SKM-1 treated with dmso at 0.1 percent for 144 hours (cell line): ENCODE measurements at regions not wholly inside any gene's neighbourhood (a gene's known extent, or its start where the extent isn't known, plus 50 kb on each side); places are given as distances from the start of the nearest gene placed in this dataset.
A peak's percentile ranks its signal among the peaks of the same experiment; 100 is the strongest.

Experiments
- DNase-seq: peaks from one replicate; lab custom pipeline; 2025; ENCODE audit not compliant: unreplicated experiment; lab: John Stamatoyannopoulos, UW

GRCh38 chr12:63090716-63091115 is 60.3 kb downstream of the AVPR1A start:
- DNase-seq, result no peak

GRCh38 chr12:63086149-63086915 is 64.7 kb downstream of the AVPR1A start:
- DNase-seq, result no peak

GRCh38 chr12:63085120-63085519 is 65.9 kb downstream of the AVPR1A start:
- DNase-seq, result no peak

GRCh38 chr12:63084501-63084900 is 66.5 kb downstream of the AVPR1A start:
- DNase-seq, result no peak

GRCh38 chr12:63083046-63083445 is 68.0 kb downstream of the AVPR1A start:
- no peak for DNase-seq

- DNase-seq, result no peak
These were observed 71.1 kb downstream of the AVPR1A start for GRCh38 chr12:63079791-63080502.

- no peak for DNase-seq
These were observed 72.1 kb downstream of the AVPR1A start for GRCh38 chr12:63078906-63079305.

- no peak for DNase-seq
These were observed 75.5 kb downstream of the AVPR1A start for GRCh38 chr12:63075376-63076060.

- DNase-seq, result no peak
These were observed 80.3 kb downstream of the AVPR1A start for GRCh38 chr12:63070709-63071108.

GRCh38 chr12:63069860-63070617 is 81.0 kb downstream of the AVPR1A start:
- DNase-seq, result no peak

- peak; percentile 4 for DNase-seq
These were observed 82.1 kb downstream of the AVPR1A start for GRCh38 chr12:63068857-63069442.

GRCh38 chr12:63066782-63067181 is 84.2 kb downstream of the AVPR1A start:
- DNase-seq, result no peak

GRCh38 chr12:63066136-63066535 is 84.9 kb downstream of the AVPR1A start:
- DNase-seq, result no peak

- no peak for DNase-seq
These were observed 86.9 kb downstream of the AVPR1A start for GRCh38 chr12:63064080-63064479.

GRCh38 chr12:63056649-63057048 is 94.4 kb downstream of the AVPR1A start:
- no peak for DNase-seq

- DNase-seq, result no peak
These were observed 98.3 kb downstream of the AVPR1A start for GRCh38 chr12:63052696-63053095.

- no peak for DNase-seq
These were observed 103.9 kb downstream of the AVPR1A start for GRCh38 chr12:63047146-63047545.

GRCh38 chr12:63045020-63045860 is 105.8 kb downstream of the AVPR1A start:
- DNase-seq, result no peak

- DNase-seq, result no peak
These were observed 107.7 kb upstream of the PPM1H start for GRCh38 chr12:63042646-63043045.

GRCh38 chr12:63041601-63042000 is 106.7 kb upstream of the PPM1H start:
- no peak for DNase-seq
